MCF 10A (cell line): ENCODE measurements at regions not wholly inside any gene's neighbourhood (a gene's known extent, or its start where the extent isn't known, plus 50 kb on each side); places are given as distances from the start of the nearest gene placed in this dataset.

Experiments used
- BruUV-seq: library from RNA; stranded (reverse); fragments of 400-500 nt; replicated peaks from 2 replicates; lab custom pipeline; 2021; lab: Mats Ljungman, UMichigan
- CTCF ChIA-PET: fragments of 300-600 bp; sonication (Branson Sonifier 250); formaldehyde crosslinking; extraction: SDS; loops from one replicate; lab custom pipeline; 2021; ENCODE audit warnings: antibody characterized with exemption, inconsistent platforms; lab: Yijun Ruan, JAX
- POLR2A ChIA-PET: fragments of 300-600, 350-650 bp; sonication (Branson Sonifier 250); formaldehyde crosslinking; extraction: SDS; loops from one replicate; lab custom pipeline; 2020; ENCODE audit warnings: antibody characterized with exemption, inconsistent platforms; lab: Yijun Ruan, JAX
- DNase-seq: peaks from one replicate; pipeline ENCODE4 v3.0.0-alpha.2; 2018; ENCODE audit not compliant: unreplicated experiment
- H3K27ac Mint-ChIP-seq: one replicate; pipeline ENCODE4 v1.8.0; 2022; ENCODE audit warnings: mild to moderate bottlenecking, low read depth, mixed read lengths; ENCODE audit not compliant: unreplicated experiment
- H3K27me3 Mint-ChIP-seq: one replicate; pipeline ENCODE4 v1.8.0; 2022; ENCODE audit warnings: mixed read lengths; ENCODE audit not compliant: insufficient read depth, unreplicated experiment
- H3K36me3 Mint-ChIP-seq: one replicate; pipeline ENCODE4 v1.8.0; 2022; ENCODE audit warnings: mild to moderate bottlenecking, moderate library complexity, mixed read lengths; ENCODE audit not compliant: insufficient read depth, unreplicated experiment
- H3K4me1 Mint-ChIP-seq: one replicate; pipeline ENCODE4 v1.8.0; 2022; ENCODE audit warnings: mixed read lengths; ENCODE audit not compliant: insufficient read depth, unreplicated experiment
- H3K4me3 Mint-ChIP-seq: one replicate; pipeline ENCODE4 v1.8.0; 2022; ENCODE audit warnings: mild to moderate bottlenecking, moderate library complexity, mixed read lengths; ENCODE audit not compliant: unreplicated experiment
- H3K9me3 Mint-ChIP-seq: one replicate; pipeline ENCODE4 v1.8.0; 2022; ENCODE audit warnings: mixed read lengths; ENCODE audit not compliant: unreplicated experiment
- intact Hi-C: fragments of 100-400 bp; cut with micrococcal nuclease; formaldehyde crosslinking; loops from 2 replicates; pipeline ENCODE4 v1.14.1; 2022
- TF ChIP-seq, protein P1 (sequence below): fragments of 200-600 bp; IDR thresholded peaks from one replicate; pipeline ENCODE4 v1.8.0; 2022; ENCODE audit warnings: antibody characterized with exemption, mild to moderate bottlenecking; ENCODE audit not compliant: unreplicated experiment

DNA sequence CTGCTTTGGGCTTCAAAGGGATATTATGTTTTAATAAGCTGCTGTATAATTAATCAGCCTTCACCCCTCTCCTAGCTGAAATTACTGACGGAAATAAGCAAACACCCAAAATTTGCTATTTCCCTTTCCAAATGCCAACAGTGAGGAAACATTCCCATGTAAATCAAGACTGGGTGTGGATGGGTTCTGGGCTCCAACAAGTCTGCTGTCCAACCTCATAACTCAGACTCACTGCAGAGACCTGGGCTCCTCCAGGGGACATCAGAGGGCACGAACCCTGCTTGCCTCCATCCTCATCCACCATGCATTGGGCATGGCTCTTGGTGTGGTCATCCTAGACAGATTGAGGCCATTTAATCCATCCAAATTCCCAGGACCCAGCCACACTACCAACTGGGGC lies 173.7 kb downstream of the C1D start:
- TF ChIP-seq, protein P1, sequence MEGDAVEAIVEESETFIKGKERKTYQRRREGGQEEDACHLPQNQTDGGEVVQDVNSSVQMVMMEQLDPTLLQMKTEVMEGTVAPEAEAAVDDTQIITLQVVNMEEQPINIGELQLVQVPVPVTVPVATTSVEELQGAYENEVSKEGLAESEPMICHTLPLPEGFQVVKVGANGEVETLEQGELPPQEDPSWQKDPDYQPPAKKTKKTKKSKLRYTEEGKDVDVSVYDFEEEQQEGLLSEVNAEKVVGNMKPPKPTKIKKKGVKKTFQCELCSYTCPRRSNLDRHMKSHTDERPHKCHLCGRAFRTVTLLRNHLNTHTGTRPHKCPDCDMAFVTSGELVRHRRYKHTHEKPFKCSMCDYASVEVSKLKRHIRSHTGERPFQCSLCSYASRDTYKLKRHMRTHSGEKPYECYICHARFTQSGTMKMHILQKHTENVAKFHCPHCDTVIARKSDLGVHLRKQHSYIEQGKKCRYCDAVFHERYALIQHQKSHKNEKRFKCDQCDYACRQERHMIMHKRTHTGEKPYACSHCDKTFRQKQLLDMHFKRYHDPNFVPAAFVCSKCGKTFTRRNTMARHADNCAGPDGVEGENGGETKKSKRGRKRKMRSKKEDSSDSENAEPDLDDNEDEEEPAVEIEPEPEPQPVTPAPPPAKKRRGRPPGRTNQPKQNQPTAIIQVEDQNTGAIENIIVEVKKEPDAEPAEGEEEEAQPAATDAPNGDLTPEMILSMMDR: no peak
- no peak for DNase-seq
- peaks cover 4% of the 10 kb centered on the region for H3K9me3 Mint-ChIP-seq
- H3K27me3 Mint-ChIP-seq: no peaks in the 10 kb centered on the region
- intact Hi-C loops: no loop called here
- H3K4me3 Mint-ChIP-seq: no peak overlapping the region
- H3K27ac Mint-ChIP-seq: no peak overlapping the region
- peaks cover 7% of the 10 kb centered on the region for H3K36me3 Mint-ChIP-seq
- ChIA-PET CTCF (interaction anchor here (1.1 kb wide), 1 partner anchor 52 kb away, joined by 3 read pairs; no protein-coding TSS in a partner anchor), POLR2A (no interaction called here)
- H3K4me1 Mint-ChIP-seq: peaks cover 11% of the 10 kb centered on the region
- no TSS peak for BruUV-seq

DNA sequence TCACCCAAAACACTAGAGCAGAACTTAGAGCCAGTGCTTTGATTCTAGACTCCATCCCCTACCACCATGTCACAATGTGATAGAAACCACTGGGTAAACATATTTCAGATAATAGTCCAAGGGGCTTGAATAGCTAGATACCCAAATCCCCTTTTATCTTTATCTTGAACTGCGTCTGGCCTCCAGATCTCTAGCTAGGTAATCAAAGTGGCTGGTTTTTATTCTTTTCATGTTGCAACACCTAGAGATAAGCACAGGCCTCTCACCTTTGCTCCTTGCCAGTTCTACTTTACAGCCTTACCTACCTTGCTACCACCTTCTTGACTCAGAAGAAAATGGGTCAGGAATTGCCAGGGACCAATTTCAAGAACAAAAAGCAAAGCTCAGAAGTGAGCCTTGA lies 171.2 kb downstream of the C1D start:
- Mint-ChIP-seq H3K9me3 (peaks cover 9% of the 10 kb centered on the region), H3K4me3 (no peak overlapping the region), H3K4me1 (peaks cover 7% of the 10 kb centered on the region), H3K27me3 (no peaks in the 10 kb centered on the region), H3K36me3 (peaks cover 7% of the 10 kb centered on the region), H3K27ac (no peak overlapping the region)
- CTCF ChIA-PET: interaction anchor here (0.7 kb wide), 1 partner anchor 11 kb away, joined by 3 read pairs; no protein-coding TSS in a partner anchor
- BruUV-seq: no TSS peak
- intact Hi-C loops: no loop called here
- DNase-seq: no peak
- POLR2A ChIA-PET: interaction anchor here (0.5 kb wide), 1 partner anchor 23 kb away, joined by 3 read pairs; no protein-coding TSS in a partner anchor
- TF ChIP-seq, protein P1: no peak

DNA sequence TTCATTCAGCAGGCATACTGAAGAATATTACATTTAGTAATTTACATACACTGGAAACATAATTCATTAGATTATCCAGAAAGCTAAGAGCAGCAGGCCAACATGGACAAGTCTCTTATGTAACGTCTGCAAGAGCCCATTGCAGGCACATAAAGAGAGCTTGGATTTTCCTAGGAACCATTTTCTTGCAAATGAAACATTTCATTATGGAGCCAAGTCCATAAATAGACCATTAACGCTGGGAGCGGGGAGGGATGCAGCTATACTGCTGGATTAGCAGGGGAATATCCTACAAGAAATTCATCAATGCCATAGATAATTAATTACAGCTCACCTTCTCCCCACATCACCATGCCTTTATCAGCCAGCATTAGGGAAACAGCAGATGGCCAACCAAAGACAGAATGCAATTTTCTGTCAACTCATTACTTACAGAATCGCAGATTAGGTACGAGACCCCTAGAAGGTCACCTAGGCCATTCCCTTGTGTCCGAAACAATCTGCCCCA lies 170.4 kb downstream of the C1D start:
- Mint-ChIP-seq H3K4me3 (no peak overlapping the region), H3K36me3 (peaks cover 11% of the 10 kb centered on the region), H3K9me3 (peaks cover 9% of the 10 kb centered on the region), H3K27ac (no peak overlapping the region), H3K27me3 (no peaks in the 10 kb centered on the region), H3K4me1 (peaks cover 6% of the 10 kb centered on the region)
- ChIA-PET POLR2A (no interaction called here), CTCF (interaction anchor here (0.7 kb wide), 1 partner anchor 12 kb away, joined by 3 read pairs; no protein-coding TSS in a partner anchor)
- BruUV-seq: no TSS peak
- no peak for DNase-seq
- TF ChIP-seq, protein P1: no peak
- intact Hi-C loops: no loop called here

DNA sequence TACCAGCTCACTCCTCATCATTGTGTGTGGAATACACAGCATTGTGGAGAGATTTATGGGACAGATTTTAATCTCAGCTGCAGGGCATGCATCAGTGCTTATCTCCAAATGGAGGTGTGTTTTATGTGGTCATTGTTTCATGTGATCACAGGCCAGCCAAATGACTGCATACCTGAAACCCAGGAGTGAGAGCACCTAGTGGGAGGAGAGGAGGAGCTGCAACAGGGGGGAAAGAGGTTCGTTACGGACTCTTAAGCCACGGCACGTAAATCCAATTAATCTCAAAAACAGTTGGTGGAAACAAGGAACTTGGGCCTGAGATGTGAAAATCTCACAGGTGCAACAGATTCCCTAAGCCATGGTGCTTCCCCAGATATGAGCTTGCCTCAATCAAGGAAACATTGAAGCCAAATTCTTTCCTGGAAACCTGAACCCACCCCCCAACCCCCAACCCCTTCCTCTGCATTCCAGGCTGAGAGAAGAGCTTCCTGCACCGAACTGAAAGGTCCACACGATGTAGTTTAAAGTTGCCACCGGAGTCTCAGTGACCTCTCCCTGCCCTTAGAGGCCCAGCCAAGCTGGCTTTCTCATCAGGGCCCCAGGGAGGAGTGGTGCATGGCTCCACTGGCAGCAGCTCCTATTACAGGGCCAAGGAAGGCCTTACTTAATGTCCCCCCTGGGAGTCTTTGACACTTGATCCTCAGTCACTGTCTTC lies 167.4 kb downstream of the C1D start:
- BruUV-seq: no TSS peak
- H3K36me3 Mint-ChIP-seq: peaks cover 4% of the 10 kb centered on the region
- TF ChIP-seq, protein P1: no peak
- POLR2A ChIA-PET: interaction anchor here (0.7 kb wide), 1 partner anchor 14 kb away, joined by 3 read pairs; no protein-coding TSS in a partner anchor
- no peaks in the 10 kb centered on the region for H3K27me3 Mint-ChIP-seq
- DNase-seq: no peak
- CTCF ChIA-PET: interaction anchor here (0.6 kb wide), 2 partner anchors 73 to 1880 kb away, joined by 3 read pairs; no protein-coding TSS in a partner anchor
- intact Hi-C loops: no loop called here
- H3K4me3 Mint-ChIP-seq: no peak overlapping the region
- no peaks in the 10 kb centered on the region for H3K4me1 Mint-ChIP-seq
- H3K27ac Mint-ChIP-seq: no peak overlapping the region
- H3K9me3 Mint-ChIP-seq: peaks cover 9% of the 10 kb centered on the region
